NCI-H1105 (cell line): ENCODE measurements at regions not wholly inside any gene's neighbourhood (a gene's known extent, or its start where the extent isn't known, plus 50 kb on each side); places are given as distances from the start of the nearest gene placed in this dataset.

Experiments used
- DNase-seq: peaks from one replicate; lab custom pipeline; 2025; lab: John Stamatoyannopoulos, UW

GRCh38 chr6:138550346-138550767, 51.1 kb upstream of the NHSL1 start:
- DNase-seq = no peak

GRCh38 chr6:138554146-138554545, 54.9 kb upstream of the NHSL1 start:
- no peak for DNase-seq

- DNase-seq = no peak
Observed at GRCh38 chr6:138555421-138555988, 56.2 kb upstream of the NHSL1 start.

GRCh38 chr6:138557147-138557546, 57.9 kb upstream of the NHSL1 start:
- no peak for DNase-seq

- DNase-seq = no peak
Observed at GRCh38 chr6:138559143-138559542, 59.8 kb upstream of the NHSL1 start.

- DNase-seq = no peak
Observed at GRCh38 chr6:138560130-138560860, 61.0 kb upstream of the NHSL1 start.

GRCh38 chr6:138562691-138563090, 63.4 kb upstream of the NHSL1 start:
- DNase-seq = no peak

- DNase-seq = no peak
Observed at GRCh38 chr6:138563231-138563630, 63.9 kb upstream of the NHSL1 start.

GRCh38 chr6:138563650-138564049, 64.4 kb upstream of the NHSL1 start:
- DNase-seq = no peak

GRCh38 chr6:138564170-138564721, 65.0 kb upstream of the NHSL1 start:
- DNase-seq = no peak

GRCh38 chr6:138567052-138567451, 67.8 kb upstream of the NHSL1 start:
- no peak for DNase-seq

GRCh38 chr6:138568997-138569396, 69.7 kb upstream of the NHSL1 start:
- no peak for DNase-seq

GRCh38 chr6:138569554-138569953, 70.3 kb upstream of the NHSL1 start:
- DNase-seq = no peak

GRCh38 chr6:138569970-138570724, 70.9 kb upstream of the NHSL1 start:
- DNase-seq = no peak

- DNase-seq = no peak
Observed at GRCh38 chr6:138570725-138571029, 71.4 kb upstream of the NHSL1 start.

GRCh38 chr6:138571181-138571580, 71.9 kb upstream of the NHSL1 start:
- DNase-seq = no peak

GRCh38 chr6:138571585-138572166, 72.4 kb upstream of the NHSL1 start:
- DNase-seq = peak; percentile 40

- DNase-seq = peak; percentile 85
Observed at GRCh38 chr6:138572167-138572875, 73.0 kb upstream of the NHSL1 start.

- DNase-seq = no peak
Observed at GRCh38 chr6:138572885-138573284, 73.6 kb upstream of the NHSL1 start.

GRCh38 chr6:138575257-138575656, 76.0 kb upstream of the NHSL1 start:
- DNase-seq = no peak

- DNase-seq = peak; percentile 84
Observed at GRCh38 chr6:138576313-138576712, 77.0 kb upstream of the NHSL1 start.
